Ectodermal cell (in vitro differentiated cells): ENCODE measurements at regions not wholly inside any gene's neighbourhood (a gene's known extent, or its start where the extent isn't known, plus 50 kb on each side); places are given as distances from the start of the nearest gene placed in this dataset.

Experiments used
- H3K27ac ChIP-seq: 2 replicates; pipeline ENCODE4 v1.7.0; 2013; ENCODE audit warnings: mild to moderate bottlenecking, low read depth, low read length; ENCODE audit not compliant: insufficient read depth, poor library complexity, severe bottlenecking
- H3K27me3 ChIP-seq: 2 replicates; pipeline ENCODE4 v1.7.0; 2013; ENCODE audit warnings: mild to moderate bottlenecking, low read length; ENCODE audit not compliant: insufficient read depth, control insufficient read depth, poor library complexity, severe bottlenecking
- H3K36me3 ChIP-seq: one replicate; pipeline ENCODE4 v1.7.0; 2013; ENCODE audit warnings: low read length; ENCODE audit not compliant: control insufficient read depth, insufficient read depth
- H3K4me1 ChIP-seq: one replicate; pipeline ENCODE4 v1.7.0; 2013; ENCODE audit warnings: low read length; ENCODE audit not compliant: control insufficient read depth, insufficient read depth
- H3K4me3 ChIP-seq: 2 replicates; pipeline ENCODE4 v1.7.0; 2013; ENCODE audit warnings: low read depth, low read length, control low read depth; ENCODE audit not compliant: insufficient read depth
- H3K9me3 ChIP-seq: 2 replicates; pipeline ENCODE4 v1.7.0; 2013; ENCODE audit warnings: mild to moderate bottlenecking, low read length, moderate library complexity; ENCODE audit not compliant: control insufficient read depth
- WGBS, 2 experiments: methylation state at CpG; one replicate each; pipeline ENCODE4 v1.1.7; 2013; ENCODE audit warnings: missing lambda C conversion rate in 2 of 2; 5-methylcytosine and 5-hydroxymethylcytosine counted together

- no peaks in the 10 kb centered on the region for H3K36me3 ChIP-seq
- no peak overlapping the region for H3K27ac ChIP-seq
- H3K9me3 ChIP-seq: no peaks in the 10 kb centered on the region
- WGBS, 2 experiments: 91 to 93% methylated on average over 2 of the region's 2 CpGs
- no peaks in the 10 kb centered on the region for H3K27me3 ChIP-seq
- H3K4me1 ChIP-seq: no peaks in the 10 kb centered on the region
- H3K4me3 ChIP-seq: no peak overlapping the region
Measured at GRCh38 chr4:20302336-20302735, 50.6 kb downstream of the SLIT2 start.

GRCh38 chr4:20305976-20306375 lies 54.3 kb downstream of the SLIT2 start:
- H3K27ac ChIP-seq: no peak overlapping the region
- no peaks in the 10 kb centered on the region for H3K36me3 ChIP-seq
- no peaks in the 10 kb centered on the region for H3K9me3 ChIP-seq
- no peaks in the 10 kb centered on the region for H3K4me1 ChIP-seq
- H3K27me3 ChIP-seq: no peaks in the 10 kb centered on the region
- WGBS, 2 experiments: 60 to 73% methylated on average over 2 of the region's 2 CpGs
- H3K4me3 ChIP-seq: no peak overlapping the region

GRCh38 chr4:20311856-20312255 lies 60.2 kb downstream of the SLIT2 start:
- Histone ChIP-seq H3K4me3 (no peak overlapping the region), H3K4me1 (no peaks in the 10 kb centered on the region), H3K36me3 (no peaks in the 10 kb centered on the region), H3K27me3 (no peaks in the 10 kb centered on the region), H3K27ac (no peak overlapping the region), H3K9me3 (no peaks in the 10 kb centered on the region)
- 100% methylated on average over 1 to 2 of the region's 2 CpGs for WGBS, 2 experiments

GRCh38 chr4:20313237-20314030 lies 61.7 kb downstream of the SLIT2 start:
- no peaks in the 10 kb centered on the region for H3K9me3 ChIP-seq
- H3K27ac ChIP-seq: no peak overlapping the region
- 54 to 64% methylated on average over 12 of the region's 12 CpGs for WGBS, 2 experiments
- no peak overlapping the region for H3K4me3 ChIP-seq
- H3K27me3 ChIP-seq: no peaks in the 10 kb centered on the region
- peaks cover 2% of the 10 kb centered on the region for H3K4me1 ChIP-seq
- H3K36me3 ChIP-seq: no peaks in the 10 kb centered on the region

GRCh38 chr4:20317424-20317985 lies 65.8 kb downstream of the SLIT2 start:
- WGBS, 2 experiments: 79 to 90% methylated on average over 2 of the region's 2 CpGs

GRCh38 chr4:20318001-20318908 lies 66.5 kb downstream of the SLIT2 start:
- Histone ChIP-seq H3K27ac (no peak overlapping the region), H3K4me3 (no peak overlapping the region), H3K27me3 (no peaks in the 10 kb centered on the region), H3K36me3 (no peaks in the 10 kb centered on the region), H3K4me1 (peaks cover 16% of the 10 kb centered on the region), H3K9me3 (no peaks in the 10 kb centered on the region)
- WGBS, 2 experiments: 82 to 85% methylated on average over 8 of the region's 8 CpGs

More at GRCh38 chr4:20317424-20317985, 65.8 kb downstream of the SLIT2 start:
- no peaks in the 10 kb centered on the region for H3K36me3 ChIP-seq
- H3K27me3 ChIP-seq: no peaks in the 10 kb centered on the region
- no peak overlapping the region for H3K27ac ChIP-seq
- no peaks in the 10 kb centered on the region for H3K9me3 ChIP-seq
- no peak overlapping the region for H3K4me3 ChIP-seq
- peaks cover 16% of the 10 kb centered on the region for H3K4me1 ChIP-seq

GRCh38 chr4:20318909-20319277 lies 67.2 kb downstream of the SLIT2 start:
- WGBS, 2 experiments: 67 to 71% methylated on average over 1 of the region's 1 CpG
- Histone ChIP-seq H3K27ac (no peak overlapping the region), H3K36me3 (no peaks in the 10 kb centered on the region), H3K27me3 (no peaks in the 10 kb centered on the region), H3K4me1 (peaks cover 16% of the 10 kb centered on the region), H3K4me3 (no peak overlapping the region), H3K9me3 (no peaks in the 10 kb centered on the region)

GRCh38 chr4:20319825-20320612 lies 68.3 kb downstream of the SLIT2 start:
- H3K4me1 ChIP-seq: peaks cover 16% of the 10 kb centered on the region
- H3K9me3 ChIP-seq: no peaks in the 10 kb centered on the region
- H3K27ac ChIP-seq: no peak overlapping the region
- 64 to 73% methylated on average over 6 of the region's 6 CpGs for WGBS, 2 experiments
- H3K36me3 ChIP-seq: no peaks in the 10 kb centered on the region
- no peaks in the 10 kb centered on the region for H3K27me3 ChIP-seq
- H3K4me3 ChIP-seq: no peak overlapping the region

GRCh38 chr4:20323991-20324390 lies 72.3 kb downstream of the SLIT2 start:
- Histone ChIP-seq H3K4me3 (no peak overlapping the region), H3K4me1 (peaks cover 8% of the 10 kb centered on the region), H3K36me3 (no peaks in the 10 kb centered on the region), H3K9me3 (no peaks in the 10 kb centered on the region), H3K27ac (no peak overlapping the region), H3K27me3 (no peaks in the 10 kb centered on the region)
- 92 to 93% methylated on average over 6 of the region's 6 CpGs for WGBS, 2 experiments
